Epidermal melanocyte (primary cell): ENCODE measurements at regions not wholly inside any gene's neighbourhood (a gene's known extent, or its start where the extent isn't known, plus 50 kb on each side); places are given as distances from the start of the nearest gene placed in this dataset.
"Not testable (repeated sequence)": the region's sequence is repeated elsewhere in the genome, so short reads cannot be mapped to it uniquely, and the experiment has no call there.

Experiments
- DNase-seq: peaks from one replicate; pipeline ENCODE4 v3.0.0; 2011; ENCODE audit warnings: low spot score; ENCODE audit not compliant: insufficient read length

DNA sequence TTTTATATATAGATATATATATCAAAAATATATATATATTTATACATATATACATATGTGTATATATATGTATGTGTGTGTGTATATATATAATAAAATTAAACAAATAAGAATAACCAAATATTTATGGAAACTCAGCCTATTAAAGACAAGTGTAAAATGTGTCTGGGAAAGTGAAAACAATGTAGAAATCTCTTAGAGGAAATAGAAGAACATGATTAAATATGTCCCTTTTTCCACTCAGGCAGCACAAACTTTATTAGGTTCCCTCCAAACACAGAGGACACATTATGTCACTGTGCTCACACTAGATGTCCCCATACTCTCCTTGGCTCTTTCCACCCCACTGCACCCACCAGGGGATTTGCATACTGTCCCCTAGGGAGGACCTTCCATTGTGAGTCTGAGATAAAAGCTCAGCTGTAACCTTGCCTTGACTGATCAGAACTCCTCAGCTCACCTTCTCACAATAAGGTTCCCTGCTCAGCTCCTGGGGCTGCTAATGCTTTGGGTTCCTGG is 1360.7 kb downstream of the RPIA start:
- DNase-seq: not testable (repeated sequence)

DNA sequence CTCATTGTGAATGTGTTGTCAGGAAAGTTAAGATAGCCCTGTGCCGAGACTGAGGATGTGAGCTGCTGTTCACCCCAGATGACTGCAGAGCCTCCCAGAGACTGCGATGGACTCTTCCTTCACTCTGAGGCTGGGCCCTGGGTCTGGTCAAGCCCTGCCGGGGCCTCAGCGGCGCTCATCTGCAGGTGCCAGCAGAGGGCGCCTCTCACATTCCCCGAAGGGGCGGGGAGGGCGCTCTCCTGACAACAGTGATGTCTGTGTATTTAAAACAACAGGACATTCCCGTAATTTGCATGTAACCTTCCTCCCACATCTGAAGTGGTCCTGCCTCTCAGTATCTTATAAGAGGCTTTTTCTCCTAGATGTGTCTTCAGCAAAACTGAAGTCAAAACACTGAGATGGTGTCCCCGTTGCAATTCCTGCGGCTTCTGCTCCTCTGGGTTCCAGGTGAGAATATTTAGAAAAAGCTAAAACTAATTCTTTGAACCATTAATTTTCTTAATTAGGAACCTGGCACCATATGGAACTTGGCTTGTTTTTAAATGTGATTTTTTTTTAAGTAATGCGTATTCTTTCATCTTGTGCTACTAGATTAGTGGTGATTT is 1377.9 kb downstream of the RPIA start:
- no peak for DNase-seq

DNA sequence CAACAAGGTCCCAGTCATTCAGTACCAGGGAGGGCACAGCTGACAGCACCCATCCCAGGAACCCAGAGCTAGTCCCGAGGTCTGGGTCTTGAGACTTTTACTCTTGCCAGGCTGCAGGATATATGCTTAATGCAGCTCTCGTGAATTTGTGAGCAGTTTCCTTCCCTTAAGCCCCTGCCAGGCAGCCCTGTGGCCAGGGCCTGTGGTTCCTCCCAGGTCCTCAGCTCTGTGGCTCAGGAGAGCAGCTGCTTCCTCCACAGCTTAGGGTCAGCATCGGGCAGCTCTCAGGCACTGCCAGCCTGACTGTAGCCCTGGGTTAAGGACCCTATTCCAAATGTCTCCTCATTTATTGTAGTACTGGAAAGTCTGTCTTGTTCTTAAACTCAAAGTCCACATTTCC is 1384.8 kb downstream of the RPIA start:
- no peak for DNase-seq

DNA sequence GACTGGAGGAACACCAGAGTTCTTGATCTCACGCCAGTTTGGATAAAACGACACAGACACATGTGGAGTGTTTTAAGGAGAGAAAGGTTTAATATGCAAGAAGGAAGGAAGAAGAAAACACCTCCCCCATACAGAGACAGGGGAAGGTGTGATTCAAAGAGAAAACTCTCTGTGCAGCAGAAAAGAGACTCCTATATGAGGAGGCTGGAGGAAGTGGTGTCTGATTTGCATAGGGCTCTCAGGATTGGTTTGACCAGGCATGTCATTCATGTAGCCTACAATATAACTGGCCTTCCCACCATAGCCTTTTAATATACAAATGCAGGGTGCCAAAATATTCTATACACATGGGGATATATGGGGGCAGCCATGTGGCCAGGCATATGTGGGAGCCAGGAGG is 1386.5 kb downstream of the RPIA start:
- no peak for DNase-seq

- DNase-seq: no peak
Measured at GRCh38 chr2:90079374-90079773, 1387.9 kb downstream of the RPIA start.

DNA sequence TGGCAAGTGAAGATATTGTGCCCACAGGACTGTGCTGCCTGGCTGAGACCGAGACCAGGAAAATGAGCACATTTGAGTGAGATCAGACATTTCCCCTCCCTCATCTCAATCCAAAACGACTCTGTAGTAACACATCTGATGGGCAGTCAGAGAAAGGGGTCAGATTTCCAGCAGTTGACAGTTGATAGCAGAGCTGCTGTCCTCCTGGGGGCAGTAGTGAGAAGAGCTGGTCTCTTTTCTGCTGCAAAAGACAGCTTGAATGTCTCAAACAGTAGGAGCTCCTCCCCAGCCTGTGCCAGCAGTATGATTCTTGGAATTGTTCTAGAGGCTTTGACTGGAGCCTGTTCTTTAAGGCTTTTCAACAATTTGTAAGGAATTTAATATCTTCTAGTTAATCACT is 1396.3 kb downstream of the RPIA start:
- not testable (repeated sequence) for DNase-seq

- DNase-seq: not testable (repeated sequence)
Measured at GRCh38 chr2:90093571-90094270, 1402.2 kb downstream of the RPIA start.

DNA sequence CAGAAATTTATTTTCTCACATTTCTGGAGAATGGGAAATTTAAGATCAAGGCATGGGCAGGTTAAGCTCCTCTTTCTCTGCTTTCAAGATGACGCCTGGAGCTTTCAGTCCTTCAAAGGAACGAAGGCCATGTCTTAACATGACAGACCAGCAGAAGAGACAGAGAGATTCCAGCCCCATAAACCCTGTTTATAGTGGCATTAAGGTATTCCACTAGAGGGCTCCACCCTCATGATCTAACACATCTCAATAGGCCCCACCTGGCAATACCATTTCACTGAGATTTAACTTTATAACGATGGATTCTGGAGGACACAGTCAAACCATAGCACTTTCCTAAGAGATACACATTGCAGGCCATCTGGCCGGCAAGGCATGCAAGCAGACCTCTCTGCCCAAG is 1406.1 kb downstream of the RPIA start:
- not testable (repeated sequence) for DNase-seq

DNA sequence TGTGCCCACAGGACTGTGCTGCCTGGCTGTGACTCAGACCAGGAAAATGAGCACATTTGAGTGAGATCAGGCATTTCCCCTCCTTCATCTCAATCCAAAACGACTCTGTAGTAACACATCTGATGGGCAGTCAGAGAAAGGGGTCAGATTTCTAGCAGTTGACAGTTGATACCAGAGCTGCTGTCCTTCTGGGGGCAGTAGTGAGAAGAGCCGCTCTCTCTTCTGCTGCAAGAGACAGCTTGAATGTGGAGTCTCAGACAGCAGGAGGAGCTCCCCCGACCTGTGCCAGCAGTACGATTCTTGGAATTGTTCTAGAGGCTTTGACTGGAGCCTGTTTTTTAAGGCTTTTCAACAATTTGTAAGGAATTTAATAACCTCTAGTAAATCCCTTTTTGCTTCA is 1413.7 kb downstream of the RPIA start:
- not testable (repeated sequence) for DNase-seq

GRCh38 chr2:90123409-90123808 is 1431.9 kb downstream of the RPIA start:
- not testable (repeated sequence) for DNase-seq

DNA sequence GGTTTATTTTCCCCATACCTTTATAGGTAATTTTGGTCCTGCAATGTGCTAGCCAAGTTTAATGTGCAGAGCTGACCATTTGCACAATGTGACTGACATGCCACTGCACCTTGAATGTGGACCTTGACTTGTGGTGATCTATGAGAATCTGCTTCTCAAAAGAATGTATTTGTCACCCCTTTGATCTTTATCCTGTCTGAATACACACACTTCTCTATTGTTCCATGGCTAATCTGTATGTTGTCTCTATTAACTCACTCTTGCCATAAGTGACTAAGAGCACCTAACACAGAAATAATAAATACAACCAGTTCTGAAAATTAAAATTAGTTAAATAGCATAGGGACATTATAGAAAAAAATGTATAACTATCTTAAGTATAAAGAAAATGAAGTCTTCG is 1447.6 kb downstream of the RPIA start:
- DNase-seq: not testable (repeated sequence)

DNA sequence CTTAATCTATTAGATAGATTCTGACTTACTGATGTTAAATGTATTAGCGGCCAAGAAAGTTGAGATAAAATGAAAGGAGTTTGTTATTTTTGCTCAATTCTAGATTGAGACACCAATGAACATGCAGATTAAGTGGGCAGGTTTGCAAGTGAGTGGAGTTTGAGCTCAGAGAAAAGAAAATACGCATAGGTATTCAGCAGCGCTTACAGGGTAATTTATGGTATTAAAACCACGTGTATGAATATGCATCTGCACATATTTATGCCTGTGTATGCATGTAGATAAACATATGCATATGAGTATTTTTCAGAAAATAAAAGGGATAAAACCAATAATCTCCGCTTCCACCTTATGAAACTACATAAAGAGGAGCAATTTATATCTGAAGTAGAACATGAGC is 1450.1 kb downstream of the RPIA start:
- DNase-seq: not testable (repeated sequence)

GRCh38 chr2:90151805-90152204 is 1460.3 kb downstream of the RPIA start:
- DNase-seq: not testable (repeated sequence)

DNA sequence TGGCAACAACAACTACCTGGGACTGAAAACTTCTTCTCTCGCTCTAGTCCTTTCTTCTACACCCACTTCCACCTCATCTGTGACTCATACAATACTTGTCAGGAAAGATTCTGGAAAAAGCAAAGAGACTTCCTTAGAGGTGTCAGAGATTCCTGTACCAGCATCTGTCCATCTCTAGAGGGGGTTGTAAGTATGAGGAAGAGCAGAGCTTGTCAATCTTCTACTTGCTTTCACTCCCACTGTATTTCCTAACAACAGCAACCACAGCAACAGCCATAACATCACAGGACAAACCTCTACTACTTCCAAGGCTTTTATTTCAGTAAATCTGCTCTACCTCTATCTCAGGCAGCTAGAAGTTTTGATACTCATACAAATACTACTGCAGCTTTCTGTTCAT is 1479.5 kb downstream of the RPIA start:
- DNase-seq: not testable (repeated sequence)

DNA sequence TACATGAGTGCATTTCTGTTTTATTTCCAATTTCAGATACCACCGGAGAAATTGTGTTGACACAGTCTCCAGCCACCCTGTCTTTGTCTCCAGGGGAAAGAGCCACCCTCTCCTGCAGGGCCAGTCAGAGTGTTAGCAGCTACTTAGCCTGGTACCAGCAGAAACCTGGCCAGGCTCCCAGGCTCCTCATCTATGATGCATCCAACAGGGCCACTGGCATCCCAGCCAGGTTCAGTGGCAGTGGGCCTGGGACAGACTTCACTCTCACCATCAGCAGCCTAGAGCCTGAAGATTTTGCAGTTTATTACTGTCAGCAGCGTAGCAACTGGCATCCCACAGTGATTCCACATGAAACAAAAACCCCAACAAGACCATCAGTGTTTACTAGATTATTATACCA is 1481.6 kb downstream of the RPIA start:
- not testable (repeated sequence) for DNase-seq

DNA sequence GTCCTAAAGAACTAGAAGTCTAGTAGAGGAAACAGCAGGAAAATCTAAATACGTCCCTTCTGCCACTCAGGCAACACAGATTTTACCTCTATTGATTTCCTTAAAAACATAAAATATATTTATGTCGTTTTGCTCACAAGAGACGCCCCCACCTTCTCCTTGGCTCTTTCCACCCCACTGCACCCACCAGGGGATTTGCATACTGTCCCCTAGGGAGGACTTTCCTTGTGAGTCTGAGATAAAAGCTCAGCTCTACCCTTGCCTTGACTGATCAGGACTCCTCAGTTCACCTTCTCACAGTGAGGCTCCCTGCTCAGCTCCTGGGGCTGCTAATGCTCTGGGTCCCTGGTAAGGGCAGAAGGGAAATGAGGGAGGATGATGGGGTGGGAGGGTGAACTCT is 1488.1 kb downstream of the RPIA start:
- not testable (repeated sequence) for DNase-seq

GRCh38 chr2:90207454-90208058 is 1516.1 kb downstream of the RPIA start:
- DNase-seq: no peak

DNA sequence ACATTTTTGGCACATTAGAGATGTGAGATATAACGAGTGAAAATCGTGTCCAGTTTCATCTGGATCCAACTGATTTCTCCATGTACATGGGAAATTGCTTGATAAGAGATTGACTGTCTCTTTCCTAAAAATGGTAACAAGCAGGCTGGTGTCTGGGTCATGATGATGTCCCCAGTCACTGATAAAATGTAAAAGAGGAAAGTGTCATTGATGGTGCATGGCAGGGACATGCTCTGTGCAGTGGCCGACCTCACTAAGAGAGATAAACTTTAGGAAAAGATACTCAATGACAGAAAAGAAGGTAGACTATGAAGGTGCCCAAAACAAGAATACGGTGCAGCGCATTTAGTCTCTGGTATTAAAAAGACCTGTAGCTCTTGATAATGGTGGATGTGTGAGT is 1517.5 kb downstream of the RPIA start:
- no peak for DNase-seq

- DNase-seq: no peak
Measured at GRCh38 chr2:90209806-90210205, 1518.3 kb downstream of the RPIA start.

DNA sequence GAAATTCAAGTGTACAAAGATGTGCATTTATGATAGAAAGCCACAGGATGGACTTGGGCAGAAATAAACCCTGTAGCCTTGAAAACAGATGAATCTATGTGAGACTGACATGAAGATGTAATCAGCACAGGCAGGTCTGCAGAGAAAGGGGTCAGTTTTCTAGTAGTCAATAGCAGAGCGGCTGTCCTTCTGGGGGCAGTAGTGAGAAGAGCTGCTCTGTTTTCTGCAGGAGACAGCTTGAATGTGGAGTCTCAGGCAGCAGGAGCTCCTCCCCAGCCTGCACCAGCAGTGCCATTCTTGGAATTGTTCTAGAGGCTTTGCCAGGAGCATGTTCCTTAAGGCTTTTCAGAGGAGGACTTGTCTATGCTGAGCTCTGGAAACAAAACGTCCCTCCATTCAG is 1524.4 kb downstream of the RPIA start:
- DNase-seq: not testable (repeated sequence)

GRCh38 chr2:90216801-90217200 is 1525.3 kb downstream of the RPIA start:
- DNase-seq: not testable (repeated sequence)

GRCh38 chr2:90218534-90218933 is 1527.1 kb downstream of the RPIA start:
- DNase-seq: not testable (repeated sequence)
